Caco-2 (cell line): ENCODE measurements at regions not wholly inside any gene's neighbourhood (a gene's known extent, or its start where the extent isn't known, plus 50 kb on each side); places are given as distances from the start of the nearest gene placed in this dataset.

ENCODE experiments used
- BruUV-seq: library from RNA; stranded (reverse); fragments of 400-500 nt; replicated peaks from 2 replicates; lab custom pipeline; 2021; lab: Mats Ljungman, UMichigan
- CTCF ChIA-PET: fragments of 300-600 bp; sonication (Branson Sonifier 250); formaldehyde crosslinking; loops from one replicate; lab custom pipeline; 2022; ENCODE audit warnings: antibody characterized with exemption; lab: Charles Lee
- POLR2A ChIA-PET: fragments of 300-600 bp; sonication (Branson Sonifier 250); formaldehyde crosslinking; loops from one replicate; lab custom pipeline; 2022; ENCODE audit warnings: antibody characterized with exemption; lab: Charles Lee
- DNase-seq, 2 experiments: peaks; one replicate each; pipeline versions ENCODE4 v3.0.0 to v3.0.0-alpha.2; 2020 to 2022
- H3K27me3 ChIP-seq: replicated peaks from 2 replicates; pipeline ENCODE4 v1.6.0; 2011; ENCODE audit warnings: low read length; ENCODE audit not compliant: control insufficient read depth, insufficient read depth
- H3K36me3 ChIP-seq: 2 replicates; pipeline ENCODE4 v1.5.1; 2011; ENCODE audit warnings: low read length; ENCODE audit not compliant: control insufficient read depth, insufficient read depth
- H3K4me1 ChIP-seq: fragments of 250-450 bp; sonication (Bioruptor Pico); 2 replicates; pipeline ENCODE4 v1.5.1; 2020; ENCODE audit warnings: mild to moderate bottlenecking
- H3K4me3 ChIP-seq: 2 replicates; pipeline ENCODE4 v1.5.1; 2011; ENCODE audit warnings: low read depth, mild to moderate bottlenecking, control low read depth, low read length
- H3K9me3 ChIP-seq: fragments of 250-450 bp; sonication (Bioruptor Pico); 2 replicates; pipeline ENCODE4 v1.5.1; 2020; ENCODE audit warnings: mild to moderate bottlenecking, moderate library complexity
- H3K27ac Mint-ChIP-seq: one replicate; pipeline ENCODE4 v1.8.0; 2022; ENCODE audit warnings: mixed read lengths; ENCODE audit not compliant: unreplicated experiment
- H3K27me3 Mint-ChIP-seq: one replicate; pipeline ENCODE4 v1.8.0; 2022; ENCODE audit warnings: mixed read lengths; ENCODE audit not compliant: insufficient read depth, unreplicated experiment
- H3K36me3 Mint-ChIP-seq: one replicate; pipeline ENCODE4 v1.8.0; 2022; ENCODE audit warnings: mild to moderate bottlenecking, mixed read lengths; ENCODE audit not compliant: insufficient read depth, unreplicated experiment
- H3K4me1 Mint-ChIP-seq: one replicate; pipeline ENCODE4 v1.8.0; 2022; ENCODE audit warnings: low read depth, mixed read lengths; ENCODE audit not compliant: unreplicated experiment
- H3K4me3 Mint-ChIP-seq: one replicate; pipeline ENCODE4 v1.8.0; 2022; ENCODE audit warnings: mild to moderate bottlenecking, moderate library complexity, mixed read lengths; ENCODE audit not compliant: unreplicated experiment
- H3K9me3 Mint-ChIP-seq: one replicate; pipeline ENCODE4 v1.8.0; 2022; ENCODE audit warnings: mixed read lengths; ENCODE audit not compliant: unreplicated experiment
- intact Hi-C: fragments of 100-400 bp; cut with micrococcal nuclease; formaldehyde crosslinking; loops from one replicate; pipeline ENCODE4 v1.10.0; 2022; ENCODE audit not compliant: unreplicated experiment
- TF ChIP-seq, protein P1 (sequence below), 2 experiments: fragments of 200-600 bp in 1 of 2; IDR thresholded peaks; 1 replicate in 1 of 2; 2 replicates in 1 of 2; pipeline versions ENCODE4 v1.5.1 to v1.8.0; 2011 to 2022; ENCODE audit warnings: antibody characterized with exemption in 1 of 2, control low read depth in 1 of 2, inconsistent platforms in 1 of 2, low read depth in 1 of 2, low read length in 1 of 2, mild to moderate bottlenecking in 1 of 2, moderate library complexity in 1 of 2; ENCODE audit not compliant: insufficient read depth in 1 of 2, severe bottlenecking in 1 of 2, unreplicated experiment in 1 of 2

DNA sequence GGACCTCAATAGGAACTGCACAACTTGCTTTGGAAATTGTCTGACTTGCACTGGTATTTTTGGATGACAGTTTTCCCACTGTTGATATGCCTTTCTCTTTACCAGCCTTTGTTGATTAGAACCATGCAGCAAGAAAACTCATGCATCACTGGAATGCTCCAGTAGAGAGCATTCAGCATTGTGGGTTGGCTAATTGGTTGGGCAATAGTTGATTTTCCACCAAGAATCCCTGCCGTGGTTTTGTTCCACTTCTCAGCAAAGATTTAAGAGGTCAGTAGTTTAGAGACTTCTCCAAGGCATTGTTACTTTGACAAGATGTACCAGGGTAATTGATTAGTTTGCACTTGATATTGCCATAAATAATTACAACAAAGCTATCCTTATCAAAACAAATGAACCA lies 260.0 kb downstream of the DHX35 start:
- POLR2A ChIA-PET: no interaction called here
- Histone ChIP-seq H3K4me1 (no peaks in the 10 kb centered on the region), H3K27me3 (peaks cover 2% of the 10 kb centered on the region), H3K9me3 (no peaks in the 10 kb centered on the region), H3K4me3 (no peak overlapping the region), H3K36me3 (no peaks in the 10 kb centered on the region)
- DNase-seq: no peak
- CTCF ChIA-PET: no interaction called here
- intact Hi-C loops: no loop called here
- Mint-ChIP-seq H3K36me3 (no peaks in the 10 kb centered on the region), H3K4me1 (no peaks in the 10 kb centered on the region), H3K27ac (no peak overlapping the region), H3K9me3 (no peaks in the 10 kb centered on the region), H3K27me3 (peaks cover 9% of the 10 kb centered on the region), H3K4me3 (no peak overlapping the region)
- TF ChIP-seq, protein P1, sequence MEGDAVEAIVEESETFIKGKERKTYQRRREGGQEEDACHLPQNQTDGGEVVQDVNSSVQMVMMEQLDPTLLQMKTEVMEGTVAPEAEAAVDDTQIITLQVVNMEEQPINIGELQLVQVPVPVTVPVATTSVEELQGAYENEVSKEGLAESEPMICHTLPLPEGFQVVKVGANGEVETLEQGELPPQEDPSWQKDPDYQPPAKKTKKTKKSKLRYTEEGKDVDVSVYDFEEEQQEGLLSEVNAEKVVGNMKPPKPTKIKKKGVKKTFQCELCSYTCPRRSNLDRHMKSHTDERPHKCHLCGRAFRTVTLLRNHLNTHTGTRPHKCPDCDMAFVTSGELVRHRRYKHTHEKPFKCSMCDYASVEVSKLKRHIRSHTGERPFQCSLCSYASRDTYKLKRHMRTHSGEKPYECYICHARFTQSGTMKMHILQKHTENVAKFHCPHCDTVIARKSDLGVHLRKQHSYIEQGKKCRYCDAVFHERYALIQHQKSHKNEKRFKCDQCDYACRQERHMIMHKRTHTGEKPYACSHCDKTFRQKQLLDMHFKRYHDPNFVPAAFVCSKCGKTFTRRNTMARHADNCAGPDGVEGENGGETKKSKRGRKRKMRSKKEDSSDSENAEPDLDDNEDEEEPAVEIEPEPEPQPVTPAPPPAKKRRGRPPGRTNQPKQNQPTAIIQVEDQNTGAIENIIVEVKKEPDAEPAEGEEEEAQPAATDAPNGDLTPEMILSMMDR (IDR thresholded peaks at IDR 0.05; ENCODE audit: insufficient read depth in 1 of 2, low read depth in 1 of 2, low read length in 1 of 2, severe bottlenecking in 1 of 2, unreplicated experiment in 1 of 2): no peak
- BruUV-seq: no TSS peak

DNA sequence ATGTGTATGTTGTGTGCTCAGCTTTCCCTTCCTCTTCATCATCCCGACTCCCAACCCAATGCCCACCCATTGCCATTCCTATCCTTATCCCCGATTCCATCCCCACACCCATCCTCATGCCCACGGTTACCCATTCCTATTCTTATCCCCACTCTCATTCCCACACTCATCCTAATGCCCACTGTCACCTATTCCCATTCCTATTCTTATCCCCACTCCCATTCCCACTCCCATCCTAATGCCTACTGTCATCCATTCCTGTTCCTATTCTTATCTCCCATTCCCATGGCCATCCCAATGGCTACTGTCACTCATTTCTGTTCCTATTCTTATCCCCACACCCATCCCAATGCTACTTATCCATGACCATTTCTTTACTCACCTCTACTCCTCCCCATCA lies 254.1 kb downstream of the DHX35 start:
- Mint-ChIP-seq H3K4me1 (no peaks in the 10 kb centered on the region), H3K4me3 (no peak overlapping the region), H3K36me3 (no peaks in the 10 kb centered on the region), H3K9me3 (no peaks in the 10 kb centered on the region), H3K27ac (no peak overlapping the region), H3K27me3 (peaks cover 23% of the 10 kb centered on the region)
- POLR2A ChIA-PET: no interaction called here
- no peak overlapping the region for H3K4me3 ChIP-seq
- peaks cover 3% of the 10 kb centered on the region for H3K27me3 ChIP-seq
- no peaks in the 10 kb centered on the region for H3K36me3 ChIP-seq
- intact Hi-C loops: no loop called here
- CTCF ChIA-PET: no interaction called here
- no peak for DNase-seq
- H3K4me1 ChIP-seq: no peaks in the 10 kb centered on the region
- TF ChIP-seq, protein P1 (IDR thresholded peaks at IDR 0.05; ENCODE audit: insufficient read depth in 1 of 2, low read depth in 1 of 2, low read length in 1 of 2, severe bottlenecking in 1 of 2, unreplicated experiment in 1 of 2): no peak
- no peaks in the 10 kb centered on the region for H3K9me3 ChIP-seq
- no TSS peak for BruUV-seq

DNA sequence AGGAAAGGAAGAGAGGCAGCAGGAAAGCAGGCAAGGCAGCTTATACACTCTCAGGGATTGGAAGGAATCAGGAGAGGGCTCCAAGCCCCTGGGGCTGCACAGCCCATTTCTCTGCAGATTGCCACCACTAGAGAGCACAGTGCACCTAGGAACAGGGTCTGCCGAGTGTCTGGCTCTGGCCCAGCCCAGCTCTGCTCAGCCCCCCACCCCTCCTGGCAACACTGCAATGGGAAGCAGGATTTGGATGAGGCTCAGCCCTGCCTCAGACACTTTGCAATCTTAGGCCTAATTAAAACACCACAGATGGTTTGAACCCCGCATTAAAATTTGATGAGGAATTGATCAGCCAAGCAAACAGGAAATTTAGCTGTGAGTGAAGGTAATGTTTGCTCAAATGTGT lies 252.7 kb downstream of the DHX35 start:
- H3K4me3 Mint-ChIP-seq: no peak overlapping the region
- CTCF ChIA-PET: no interaction called here

More for the DNA sequence above, 252.7 kb downstream of the DHX35 start:
- Histone ChIP-seq H3K27me3 (peaks cover 3% of the 10 kb centered on the region), H3K4me1 (no peaks in the 10 kb centered on the region), H3K4me3 (no peak overlapping the region), H3K36me3 (no peaks in the 10 kb centered on the region), H3K9me3 (no peaks in the 10 kb centered on the region)
- DNase-seq: no peak
- Mint-ChIP-seq H3K9me3 (no peaks in the 10 kb centered on the region), H3K4me1 (no peaks in the 10 kb centered on the region), H3K36me3 (no peaks in the 10 kb centered on the region), H3K27ac (no peak overlapping the region), H3K27me3 (peaks cover 21% of the 10 kb centered on the region)
- POLR2A ChIA-PET: no interaction called here
- TF ChIP-seq, protein P1 (IDR thresholded peaks at IDR 0.05; ENCODE audit: insufficient read depth in 1 of 2, low read depth in 1 of 2, low read length in 1 of 2, severe bottlenecking in 1 of 2, unreplicated experiment in 1 of 2): peak; percentile 15 to 23
- intact Hi-C loops: loop anchor here (1.0 kb wide), 1 partner anchor 34 kb away; no protein-coding TSS in a partner anchor
- BruUV-seq: no TSS peak
